ENCODE measurements at regions not wholly inside any gene's neighbourhood (a gene's known extent, or its start where the extent isn't known, plus 50 kb on each side); places are given as distances from the start of the nearest gene placed in this dataset.

GRCh38 chr7:156026076-156026600 is 213.9 kb upstream of the SHH start:
- TF ChIP-seq CTCF (IDR thresholded peaks at IDR 0.05) (no peak), POLR2A (IDR thresholded peaks at IDR 0.05) (no peak), POLR2AphosphoS5 (IDR thresholded peaks at IDR 0.05) (no peak)
